HG03066 (cell line): ENCODE measurements at regions not wholly inside any gene's neighbourhood (a gene's known extent, or its start where the extent isn't known, plus 50 kb on each side); places are given as distances from the start of the nearest gene placed in this dataset.

Experiments used
- ATAC-seq: cut with Tn5 transposase; IDR thresholded peaks from one replicate; pipeline ENCODE4 v1.9.1; 2021; ENCODE audit warnings: low read depth; ENCODE audit not compliant: unreplicated experiment

DNA sequence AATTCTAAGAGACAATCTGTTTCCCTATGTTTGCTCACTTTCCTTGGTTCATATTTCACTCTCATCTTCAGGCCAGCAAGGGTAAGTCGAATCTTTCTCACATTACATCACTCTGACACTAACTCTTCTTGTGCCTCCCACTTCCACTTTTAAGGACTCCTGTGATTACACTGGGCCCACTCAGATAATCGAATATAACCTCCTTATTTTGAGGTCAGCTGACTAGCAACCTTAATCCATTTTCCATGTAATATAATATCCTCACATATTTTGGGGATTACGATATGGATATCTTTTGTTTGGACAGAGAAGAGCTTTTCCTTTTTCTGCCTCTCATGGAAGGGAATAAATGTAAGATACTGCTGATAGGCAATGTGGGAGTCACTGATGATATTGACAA, 2015.7 kb upstream of the LRRTM1 start:
- no peak for ATAC-seq

GRCh38 chr2:82317012-82317411, 2012.5 kb upstream of the LRRTM1 start:
- no peak for ATAC-seq

DNA sequence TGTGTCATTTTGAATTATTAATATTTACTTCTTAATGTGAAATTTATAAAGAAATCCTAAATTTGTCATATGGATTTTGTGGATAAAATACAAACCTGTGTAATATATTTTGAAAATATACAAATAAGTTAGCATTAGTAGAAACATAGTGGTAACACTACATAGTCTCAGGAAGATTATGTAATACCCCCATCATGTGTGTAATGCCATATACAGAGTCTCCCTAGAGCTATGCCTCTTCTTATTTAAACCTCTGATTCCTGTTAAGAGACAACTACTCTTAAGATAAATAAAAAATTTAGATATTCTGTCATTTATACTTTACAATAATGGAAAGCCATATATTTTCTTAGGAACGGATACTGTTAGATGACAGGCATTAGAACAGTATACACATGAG, 2012.0 kb upstream of the LRRTM1 start:
- no peak for ATAC-seq

DNA sequence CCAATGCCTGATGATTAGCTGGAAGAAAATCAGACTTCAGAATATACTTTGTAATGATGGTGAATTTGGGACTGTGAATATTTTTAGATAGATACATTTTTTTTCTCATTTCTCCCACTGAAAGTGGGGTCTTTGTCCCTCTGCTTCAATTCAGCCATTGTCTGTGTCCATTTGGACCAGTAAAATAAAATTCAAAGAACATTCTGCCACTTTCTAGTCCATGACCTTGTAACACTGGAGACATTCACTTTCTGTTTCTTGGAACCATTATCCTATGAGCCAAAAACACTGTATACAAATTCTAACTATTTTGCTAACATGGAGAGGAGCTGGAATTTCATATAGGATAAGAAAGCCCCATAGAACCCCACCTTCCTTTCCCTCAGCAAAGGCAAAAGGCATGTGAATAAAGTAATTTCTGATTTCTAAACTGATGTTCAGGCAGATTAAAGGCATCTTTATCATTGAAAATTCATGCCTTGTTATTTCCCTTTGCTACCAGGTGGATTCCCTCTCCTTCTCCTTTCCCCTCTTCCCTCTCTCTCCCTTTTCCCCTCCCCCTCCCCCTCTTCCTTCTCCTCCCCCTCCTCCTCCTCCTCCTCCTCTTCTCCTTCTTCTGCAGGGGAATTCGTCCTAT, 2010.4 kb upstream of the LRRTM1 start:
- ATAC-seq = no peak

- ATAC-seq = no peak
Observed at GRCh38 chr2:82307511-82307910, 2003.0 kb upstream of the LRRTM1 start.

- ATAC-seq = no peak
Observed at GRCh38 chr2:82301506-82301905, 1997.0 kb upstream of the LRRTM1 start.

DNA sequence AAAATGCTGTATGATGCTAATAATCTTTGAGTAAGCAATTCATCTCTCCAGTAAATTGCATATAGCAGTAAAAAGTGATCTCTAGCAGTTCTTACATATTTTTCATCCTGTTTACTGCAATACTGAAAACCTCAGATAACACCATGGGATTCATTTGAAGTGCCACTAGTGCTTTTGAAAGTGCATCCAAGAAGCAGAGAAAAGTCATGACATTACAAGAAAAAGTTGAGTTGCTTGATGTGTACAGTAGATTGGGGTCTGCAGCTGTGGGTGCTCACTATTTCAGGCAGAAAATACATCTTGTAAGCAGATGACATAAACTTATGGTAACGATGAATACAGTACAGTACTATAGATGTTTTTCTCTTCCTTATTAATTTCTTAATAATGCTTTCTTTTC, 1984.9 kb upstream of the LRRTM1 start:
- no peak for ATAC-seq

- no peak for ATAC-seq
Observed at GRCh38 chr2:82283075-82283474, 1978.5 kb upstream of the LRRTM1 start.

DNA sequence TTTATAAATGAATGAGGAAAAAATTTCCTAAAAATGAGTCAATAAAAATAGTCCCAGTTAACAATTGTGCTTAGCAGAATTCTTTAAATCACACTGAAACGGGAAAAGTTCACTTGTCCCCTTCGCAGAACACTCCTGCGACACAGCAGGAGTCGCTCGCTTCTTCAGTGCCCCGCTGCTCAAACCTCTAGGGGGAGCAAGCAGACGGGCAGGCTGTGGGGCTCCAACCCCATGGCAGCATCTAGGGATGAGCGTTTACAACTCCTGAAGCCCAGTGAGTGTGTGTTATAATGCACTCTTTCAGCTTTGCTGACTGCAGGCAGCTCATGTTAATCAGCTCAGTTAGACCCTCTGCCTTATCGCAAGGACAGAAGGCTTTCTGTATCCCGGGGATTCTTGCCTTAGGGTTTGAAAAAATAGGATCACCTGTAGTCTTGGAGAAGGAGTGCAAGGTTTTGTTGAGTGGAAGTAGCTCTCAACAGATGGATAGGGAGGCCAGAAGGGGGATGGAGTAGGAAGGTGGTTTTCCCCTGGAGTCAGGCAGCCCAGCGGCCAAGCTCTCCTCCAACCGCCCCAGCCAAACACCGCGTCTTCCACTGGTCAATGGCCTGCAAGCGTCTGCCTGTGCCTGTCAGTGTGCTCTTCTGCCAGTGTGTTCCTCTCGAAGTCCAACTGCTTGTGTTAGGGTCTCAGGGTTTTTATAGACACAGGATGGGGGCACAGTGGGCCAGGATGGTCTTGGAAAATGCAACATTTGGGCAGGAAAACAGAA, 1977.7 kb upstream of the LRRTM1 start:
- no peak for ATAC-seq

GRCh38 chr2:82279367-82279766, 1974.8 kb upstream of the LRRTM1 start:
- no peak for ATAC-seq

GRCh38 chr2:82278416-82278815, 1973.9 kb upstream of the LRRTM1 start:
- ATAC-seq = no peak

DNA sequence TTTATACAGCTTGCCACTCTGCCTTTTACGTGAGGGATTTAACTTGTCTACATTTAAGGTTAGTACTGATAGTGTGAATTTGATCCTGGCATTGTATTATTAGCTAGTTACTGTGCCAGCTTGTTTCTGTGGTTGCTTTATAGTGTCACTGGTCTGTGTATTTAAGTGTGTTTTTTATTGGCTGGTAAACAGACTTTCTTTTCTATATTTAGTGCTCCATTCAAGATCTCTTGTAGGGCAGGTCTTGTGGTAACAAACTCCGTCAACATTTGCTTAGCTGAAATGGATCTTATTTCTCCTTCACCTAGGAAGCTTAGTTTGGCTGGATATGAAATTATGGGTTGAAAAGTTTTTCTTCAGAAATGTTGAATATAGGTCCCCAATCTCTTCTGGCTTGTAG, 1971.0 kb upstream of the LRRTM1 start:
- no peak for ATAC-seq

- ATAC-seq = no peak
Observed at GRCh38 chr2:82268446-82268845, 1963.9 kb upstream of the LRRTM1 start.

GRCh38 chr2:82260521-82260920, 1956.0 kb upstream of the LRRTM1 start:
- no peak for ATAC-seq

- no peak for ATAC-seq
Observed at GRCh38 chr2:82259551-82259950, 1955.0 kb upstream of the LRRTM1 start.

DNA sequence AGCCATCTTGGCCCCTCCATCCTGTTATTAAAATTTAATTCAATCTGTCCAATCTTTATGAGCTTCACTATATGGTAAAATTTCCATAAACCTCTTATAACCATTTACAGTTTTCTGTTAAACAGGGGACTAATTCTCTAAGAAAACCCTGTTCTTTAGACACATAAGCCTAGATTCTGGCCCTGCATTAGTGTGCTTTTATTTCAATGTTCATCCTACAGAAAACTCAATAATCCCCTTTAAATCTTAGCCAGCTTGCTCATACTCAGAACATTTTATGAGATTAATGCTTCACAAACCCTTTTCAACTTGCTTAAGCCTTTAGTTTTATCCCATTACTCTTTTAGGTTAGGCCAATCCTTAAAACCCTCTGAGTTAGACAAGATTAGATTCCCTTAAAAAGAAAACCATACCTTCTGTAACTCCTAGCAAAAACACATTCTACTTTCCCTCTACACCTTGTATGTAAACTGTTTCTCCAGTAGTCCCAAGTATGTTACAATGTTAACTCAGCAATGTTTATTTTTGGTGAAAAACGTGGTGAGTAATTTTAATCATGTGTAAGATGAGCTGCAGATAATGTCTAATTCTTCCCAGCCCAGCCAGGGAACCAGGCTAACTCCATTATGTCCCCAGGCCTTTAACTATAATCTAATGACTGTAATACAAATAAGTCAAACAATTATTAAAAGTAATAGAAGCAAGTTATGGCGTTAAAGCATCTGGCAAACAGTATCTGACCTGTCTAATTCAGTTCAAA, 1953.4 kb upstream of the LRRTM1 start:
- ATAC-seq = no peak

DNA sequence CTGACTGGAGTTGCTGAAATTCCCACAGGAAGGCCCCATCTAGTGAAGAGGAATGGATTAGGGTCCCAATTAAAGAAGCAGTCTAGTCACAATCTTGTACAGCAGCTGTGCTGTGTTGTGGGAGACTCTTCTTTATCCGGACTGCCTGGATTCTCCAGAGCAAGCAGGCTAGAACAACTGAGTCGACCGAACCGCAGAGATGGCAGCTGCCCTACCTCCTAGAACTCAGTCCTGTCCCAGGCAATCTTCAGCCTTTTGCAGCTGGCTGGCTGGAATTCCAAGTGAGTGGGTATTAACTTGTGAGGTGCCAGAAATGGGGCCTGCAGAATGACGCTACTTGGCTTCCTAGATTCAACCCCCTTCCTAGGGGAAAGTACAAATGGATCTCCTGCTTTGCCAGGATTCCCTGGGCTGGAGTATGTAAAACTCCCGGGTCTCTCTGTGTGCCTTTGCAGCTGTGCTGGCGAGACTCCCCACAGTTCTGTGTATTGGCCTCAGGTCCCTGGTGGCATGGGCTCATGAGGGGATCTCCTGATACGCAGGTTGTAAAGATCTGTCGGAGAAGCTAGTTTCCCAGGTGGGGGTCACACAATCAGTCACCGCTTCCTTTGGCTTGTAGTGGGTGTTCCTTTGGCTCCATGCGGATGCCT, 1952.6 kb upstream of the LRRTM1 start:
- ATAC-seq = no peak

GRCh38 chr2:82256288-82256687, 1951.7 kb upstream of the LRRTM1 start:
- ATAC-seq = no peak

DNA sequence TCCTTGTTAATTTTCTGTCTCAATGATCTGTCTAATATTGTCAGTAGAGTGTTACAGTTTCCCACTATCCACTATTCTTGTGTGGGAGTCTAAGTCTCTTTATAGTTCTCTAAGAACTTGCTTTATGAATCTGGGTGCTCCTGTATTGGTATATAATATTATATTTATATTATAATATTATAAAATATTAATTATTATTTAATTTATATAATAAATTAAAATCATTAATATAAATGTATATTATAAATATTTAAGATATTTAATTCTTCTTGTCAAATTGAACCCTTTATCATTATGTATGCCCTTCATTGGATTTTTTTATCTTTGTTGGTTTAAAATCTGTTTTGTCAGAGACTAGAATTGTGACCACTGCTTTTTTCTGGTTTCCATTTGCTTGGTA, 1950.2 kb upstream of the LRRTM1 start:
- no peak for ATAC-seq

GRCh38 chr2:82246220-82246775, 1941.7 kb upstream of the LRRTM1 start:
- ATAC-seq = no peak

- ATAC-seq = no peak
Observed at GRCh38 chr2:82239176-82239575, 1934.6 kb upstream of the LRRTM1 start.
